ENCODE measurements at regions not wholly inside any gene's neighbourhood (a gene's known extent, or its start where the extent isn't known, plus 50 kb on each side); places are given as distances from the start of the nearest gene placed in this dataset.
"Not testable (repeated sequence)": the region's sequence is repeated elsewhere in the genome, so short reads cannot be mapped to it uniquely, and the experiment has no call there.

- DNase-seq: no peak
Observed at GRCh38 chr2:194730266-194730665, 926.8 kb upstream of the SLC39A10 start.

- DNase-seq: no peak
Observed at GRCh38 chr2:194725169-194725568, 931.9 kb upstream of the SLC39A10 start.

GRCh38 chr2:194723446-194723845 lies 933.6 kb upstream of the SLC39A10 start:
- no peak for DNase-seq

- no peak for DNase-seq
Observed at GRCh38 chr2:194721227-194721626, 935.8 kb upstream of the SLC39A10 start.

DNA sequence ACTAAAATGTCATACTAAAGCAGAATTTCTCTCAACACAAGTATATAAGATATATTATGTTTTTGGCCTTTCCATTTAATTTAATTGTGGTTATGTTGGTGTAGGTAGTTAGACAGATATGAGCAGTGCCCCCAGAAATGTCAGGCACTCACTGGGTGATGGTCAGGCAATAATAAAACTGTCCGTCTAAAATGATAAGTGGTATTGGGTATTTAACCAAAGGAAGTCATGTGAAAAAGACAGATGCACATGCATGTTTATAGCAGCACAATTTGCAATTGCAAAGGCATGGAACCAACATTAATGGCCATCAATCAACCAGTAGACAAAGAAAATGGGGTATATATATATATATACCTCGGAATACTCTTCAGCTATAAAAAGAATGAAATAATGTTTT lies 936.6 kb upstream of the SLC39A10 start:
- no peak for DNase-seq

DNA sequence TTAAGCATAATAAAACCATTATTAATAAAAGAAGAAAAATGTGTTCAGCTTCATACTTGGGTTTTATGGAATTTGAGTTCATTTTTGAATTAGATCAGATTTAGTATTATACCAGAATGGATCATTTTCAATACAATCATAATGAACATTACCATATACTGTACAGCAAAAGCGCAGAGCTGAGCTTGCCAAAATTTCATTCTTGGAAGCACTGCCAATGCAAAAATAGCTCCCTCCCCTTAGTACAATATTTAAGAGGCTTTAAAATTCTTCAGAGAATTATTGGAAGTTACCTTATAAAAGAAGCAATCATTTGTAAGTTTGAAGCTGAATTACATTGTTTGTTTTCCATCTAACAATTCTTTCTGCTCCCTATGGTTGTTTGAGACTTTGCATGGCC lies 938.1 kb upstream of the SLC39A10 start:
- DNase-seq: no peak

DNA sequence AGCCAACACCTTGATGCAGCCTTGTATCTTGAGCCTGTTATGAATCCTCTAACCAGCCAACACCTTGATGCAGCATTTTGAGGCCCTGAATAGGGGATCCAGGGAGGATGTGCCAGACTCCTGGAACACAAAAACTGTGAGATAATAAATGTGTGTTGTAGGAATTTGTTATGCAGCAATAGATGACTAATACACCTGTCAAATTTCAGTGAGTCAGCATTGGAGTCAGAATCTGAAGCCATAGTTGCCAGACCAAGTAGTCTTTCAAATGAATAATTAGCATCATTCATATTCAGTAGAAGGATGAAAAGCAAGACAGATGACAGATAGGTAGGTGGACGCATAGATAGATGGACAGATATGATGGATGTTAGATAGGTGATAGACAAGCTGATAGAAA lies 942.5 kb upstream of the SLC39A10 start:
- no peak for DNase-seq

GRCh38 chr2:194709840-194710239 lies 947.2 kb upstream of the SLC39A10 start:
- DNase-seq: no peak

DNA sequence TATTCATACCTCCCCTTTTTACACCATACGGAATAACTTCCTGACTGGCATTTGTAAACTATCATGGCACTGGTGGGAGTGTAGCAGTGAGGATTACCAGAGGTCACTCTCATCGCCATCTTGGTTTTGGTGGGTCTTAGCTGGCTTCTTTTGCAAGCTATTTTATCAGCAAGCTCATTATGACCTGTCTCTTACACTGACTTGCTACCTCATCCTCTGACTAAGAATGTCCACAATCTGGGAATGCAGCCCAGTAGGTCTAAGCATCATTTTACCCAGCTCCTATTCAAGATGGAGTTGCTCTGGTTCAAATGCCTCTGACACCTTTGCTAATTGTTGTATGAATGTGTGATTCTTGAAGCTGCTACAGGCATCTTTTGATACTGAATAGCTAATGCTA lies 950.8 kb upstream of the SLC39A10 start:
- DNase-seq: no peak

GRCh38 chr2:194705398-194705797 lies 951.6 kb upstream of the SLC39A10 start:
- no peak for DNase-seq

GRCh38 chr2:194700726-194701125 lies 956.3 kb upstream of the SLC39A10 start:
- DNase-seq: no peak

DNA sequence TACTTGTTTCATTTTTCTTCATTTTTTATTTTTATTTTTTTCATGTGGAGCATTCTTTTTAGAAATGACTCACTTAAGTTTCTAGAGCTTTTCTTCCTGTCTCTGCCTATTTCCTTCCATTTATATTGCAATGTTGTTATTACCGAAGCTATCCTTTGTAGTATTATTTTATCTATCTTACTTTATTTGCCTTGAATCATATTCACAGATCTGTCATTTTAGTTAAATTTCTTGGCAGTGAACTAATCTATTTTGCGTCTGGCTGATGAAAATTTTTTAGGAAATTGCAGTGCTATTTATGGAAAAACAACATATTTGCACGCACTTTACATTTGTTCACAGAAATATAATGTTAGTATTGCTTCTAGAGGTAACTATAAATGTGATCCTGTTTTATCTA lies 956.9 kb upstream of the SLC39A10 start:
- no peak for DNase-seq

DNA sequence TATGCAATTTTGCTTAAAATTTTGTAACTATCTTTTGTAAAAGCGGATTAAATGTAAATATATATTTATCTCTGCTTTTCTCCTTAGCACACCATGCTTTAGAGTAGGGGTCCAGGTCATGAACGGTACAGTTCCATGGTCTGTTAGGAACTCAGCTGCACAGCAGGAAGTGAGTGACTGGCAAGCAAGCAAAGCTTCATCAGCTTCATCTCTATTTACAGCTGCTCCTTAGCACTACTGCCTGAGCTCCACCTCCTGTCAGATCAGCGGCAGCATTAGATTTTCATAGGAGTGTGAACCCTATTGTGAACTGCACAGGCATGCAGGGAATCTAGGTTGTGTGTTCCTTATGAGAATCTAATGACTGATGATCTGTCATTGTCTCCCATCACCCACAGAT lies 959.0 kb upstream of the SLC39A10 start:
- DNase-seq: no peak

GRCh38 chr2:194697439-194697838 lies 959.6 kb upstream of the SLC39A10 start:
- DNase-seq: no peak

DNA sequence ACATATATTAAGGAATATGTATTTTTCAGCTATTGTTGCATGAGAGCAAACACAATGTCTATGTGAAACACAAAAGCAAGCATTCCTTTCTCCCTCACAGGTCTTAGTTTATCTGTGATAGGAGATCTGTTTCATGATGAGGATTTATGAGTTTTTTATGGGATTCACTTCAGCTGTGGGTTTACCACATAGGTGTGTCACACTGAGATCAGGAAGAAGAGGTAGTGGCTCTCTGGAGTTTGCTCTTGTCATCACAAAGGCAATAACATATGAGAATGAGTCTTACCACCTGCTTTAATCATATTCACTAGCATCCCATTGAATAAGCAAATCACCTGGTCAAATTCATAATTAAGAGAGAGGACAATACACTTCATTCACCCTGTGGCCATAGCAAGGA lies 960.3 kb upstream of the SLC39A10 start:
- DNase-seq: no peak

GRCh38 chr2:194686569-194686968 lies 970.5 kb upstream of the SLC39A10 start:
- no peak for DNase-seq

- DNase-seq: no peak
Observed at GRCh38 chr2:194674043-194674442, 983.0 kb upstream of the SLC39A10 start.

DNA sequence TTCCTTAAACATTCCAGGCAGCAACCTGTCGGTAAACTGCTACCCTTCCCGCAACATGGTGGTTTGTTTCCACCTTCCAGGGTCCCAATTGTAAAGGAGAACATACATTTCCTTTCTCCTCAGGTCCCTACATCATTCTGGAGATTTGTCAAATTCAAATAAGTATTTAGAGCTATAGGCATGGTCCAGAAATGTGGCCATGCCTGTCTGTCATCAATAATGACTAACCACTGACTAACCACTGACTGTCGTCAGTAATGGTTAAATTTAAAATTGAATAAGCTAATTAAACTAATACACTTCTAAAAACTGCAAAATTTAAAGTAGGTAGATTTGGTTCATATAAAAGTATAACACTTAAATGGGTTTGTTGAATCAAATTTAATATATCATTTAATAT lies 984.0 kb upstream of the SLC39A10 start:
- DNase-seq: no peak

- no peak for DNase-seq
Observed at GRCh38 chr2:194661431-194661830, 995.6 kb upstream of the SLC39A10 start.

DNA sequence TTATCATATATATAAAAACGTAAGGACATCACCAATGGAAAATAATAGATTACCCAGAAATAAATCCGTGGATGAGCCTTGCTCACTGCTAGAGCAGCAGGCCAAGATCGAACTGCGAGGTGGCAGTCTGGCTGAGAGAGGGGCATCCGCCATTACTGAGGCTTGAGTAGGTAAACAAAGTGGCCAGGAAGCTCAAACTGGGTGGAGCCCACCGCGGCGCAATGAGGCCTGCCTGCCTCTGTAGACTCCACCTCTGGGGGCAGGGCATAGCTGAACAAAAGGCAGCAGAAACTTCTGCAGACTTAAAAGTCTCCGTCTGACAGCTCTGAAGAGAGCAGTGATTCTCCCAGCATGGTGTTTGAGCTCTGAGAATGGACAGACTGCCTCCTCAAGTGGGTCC lies 1018.0 kb upstream of the SLC39A10 start:
- not testable (repeated sequence) for DNase-seq

GRCh38 chr2:194621945-194622344 lies 1035.1 kb upstream of the SLC39A10 start:
- no peak for DNase-seq

- DNase-seq: no peak
Observed at GRCh38 chr2:194619366-194619765, 1037.7 kb upstream of the SLC39A10 start.

DNA sequence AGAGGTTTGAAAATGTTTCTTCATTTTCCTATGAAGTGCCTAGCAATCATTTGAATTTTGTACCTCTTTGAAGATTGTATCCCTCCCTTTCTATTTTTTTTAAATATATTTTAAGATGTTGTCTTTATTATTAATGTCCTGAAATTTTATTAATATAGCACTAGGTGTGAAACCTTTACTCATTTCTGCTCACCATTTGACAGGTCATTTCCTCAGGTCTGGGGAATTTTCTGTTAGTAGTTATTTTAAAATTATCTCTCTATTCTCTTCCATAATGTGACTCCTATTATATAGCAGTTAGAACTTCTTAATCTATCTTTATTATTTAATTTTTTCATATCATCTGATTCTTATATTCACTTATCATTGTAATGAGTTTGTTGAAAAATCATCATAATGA lies 1038.6 kb upstream of the SLC39A10 start:
- DNase-seq: no peak

GRCh38 chr2:194616334-194616733 lies 1040.7 kb upstream of the SLC39A10 start:
- no peak for DNase-seq

DNA sequence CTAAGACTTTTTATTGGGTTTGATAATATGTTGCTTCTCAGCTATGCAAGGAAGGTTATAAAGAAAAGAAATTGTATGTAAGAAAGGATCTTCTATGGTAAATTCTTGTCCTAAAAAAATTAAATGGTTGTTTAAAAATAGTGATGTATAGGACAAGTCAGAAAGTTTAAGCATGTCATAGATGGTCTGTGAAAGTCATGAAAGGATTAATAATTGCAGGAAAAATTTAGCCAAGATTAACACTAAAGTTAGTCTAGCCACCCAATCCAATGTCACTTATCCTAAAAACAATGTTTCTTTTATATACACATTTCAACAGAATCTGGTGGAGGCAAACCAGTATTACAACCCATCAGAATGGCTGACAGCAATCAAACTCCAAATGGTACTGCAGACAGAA lies 1046.7 kb upstream of the SLC39A10 start:
- DNase-seq: no peak

DNA sequence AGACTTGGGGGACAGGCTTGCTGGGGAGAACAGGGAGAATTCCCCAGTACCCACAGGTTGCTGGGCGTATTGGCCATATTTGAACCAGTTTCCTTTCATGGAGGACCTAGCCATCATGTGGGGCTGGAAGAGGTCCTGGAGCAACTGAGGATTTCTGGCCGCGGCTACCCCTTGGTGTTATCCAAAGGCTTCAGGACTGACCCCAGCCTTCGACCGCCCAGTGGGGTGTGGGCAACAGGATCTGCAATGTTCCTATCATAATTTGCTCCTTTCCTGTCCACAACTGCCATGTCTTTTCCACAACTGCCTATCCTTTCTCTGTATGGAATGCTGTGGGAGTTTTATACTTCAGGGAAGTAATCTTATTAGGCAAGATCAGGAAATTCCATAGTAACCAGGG lies 1053.6 kb upstream of the SLC39A10 start:
- DNase-seq: no peak
